Esophagus muscularis mucosa (tissue), 4 donors: ENCODE measurements at regions not wholly inside any gene's neighbourhood (a gene's known extent, or its start where the extent isn't known, plus 50 kb on each side); places are given as distances from the start of the nearest gene placed in this dataset.

Experiments used
- DNase-seq: peaks from one replicate; pipeline ENCODE4 v3.0.0-alpha.2; 2017; ENCODE audit errors: extremely low spot score
- H3K27ac ChIP-seq, 4 donors: fragments of 200-600 bp; sonication (generic); replicated peaks in 1 of 4; 1 replicate in 3 of 4; 2 replicates in 1 of 4; pipeline ENCODE4 v1.5.1; 2016 to 2019; ENCODE audit warnings: mild to moderate bottlenecking in 1 of 4
- H3K27me3 ChIP-seq, 4 donors: fragments of 200-600 bp; sonication (generic); one replicate each; pipeline versions ENCODE4 v1.5.1 to v1.6.0; 2016 to 2019
- H3K36me3 ChIP-seq, 4 donors: fragments of 200-600 bp; sonication (generic); one replicate each; pipeline ENCODE4 v1.5.1; 2016 to 2019
- H3K4me1 ChIP-seq, 4 donors: fragments of 200-600 bp; sonication (generic); one replicate each; pipeline ENCODE4 v1.5.1; 2016 to 2019
- H3K4me3 ChIP-seq, 4 donors: fragments of 200-600 bp; sonication (generic); 1 replicate in 2 of 4; 2 replicates in 2 of 4; pipeline ENCODE4 v1.5.1; 2016 to 2019; ENCODE audit warnings: mild to moderate bottlenecking in 4 of 4, moderate library complexity in 1 of 4
- H3K9me3 ChIP-seq, 4 donors: fragments of 200-600 bp; sonication (generic); 1 replicate in 3 of 4; 2 replicates in 1 of 4; pipeline ENCODE4 v1.5.1; 2016 to 2019
- EP300 ChIP-seq: sonication (generic); formaldehyde crosslinking; IDR thresholded peaks from one replicate; pipeline ENCODE4 v1.6.1; 2017; ENCODE audit warnings: antibody characterized with exemption
- POLR2AphosphoS5 ChIP-seq, 2 donors: sonication (generic); formaldehyde crosslinking; IDR thresholded peaks; one replicate each; pipeline ENCODE4 v1.6.1; 2017; ENCODE audit warnings: antibody characterized with exemption in 2 of 2
- WGBS: methylation state at CpG from one replicate; pipeline ENCODE4 v1.1.5; 2018; 5-methylcytosine and 5-hydroxymethylcytosine counted together
- intact Hi-C: fragments of 100-400 bp; cut with DNase I; formaldehyde crosslinking; loops from one replicate; pipeline ENCODE4 v1.15.1; 2023
- TF ChIP-seq, protein P1 (sequence below), 3 experiments: fragments of 200-600 bp in 2 of 3; fragments of 450-650 bp in 1 of 3; sonication (generic) in 2 of 3; IDR thresholded peaks; one replicate each; pipeline ENCODE4 v1.5.1; 2017 to 2019; ENCODE audit warnings: antibody characterized with exemption in 3 of 3, mild to moderate bottlenecking in 2 of 3, moderate library complexity in 1 of 3

DNA sequence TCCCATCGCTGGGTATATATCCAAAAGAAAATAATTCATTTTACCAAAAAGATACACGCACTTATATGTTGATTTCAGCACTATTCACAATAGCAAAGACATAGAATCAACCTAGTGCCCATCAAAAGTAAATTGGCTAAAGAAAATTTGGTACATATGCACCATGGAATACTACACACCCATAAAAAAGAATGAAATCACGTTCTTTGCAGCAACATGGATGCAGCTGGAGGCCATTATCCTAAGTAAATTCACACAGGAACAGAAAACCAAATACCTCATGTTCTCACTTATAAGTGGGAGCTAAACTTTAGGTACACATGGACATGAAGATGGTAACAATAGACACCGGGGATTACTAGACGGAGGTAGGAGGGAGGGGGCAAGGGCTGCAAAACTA, 50.0 kb upstream of the ZNF644 start:
- peaks cover 0 to 11% (median 6%) of the 10 kb centered on the region in 4 donors for H3K4me1 ChIP-seq
- TF ChIP-seq EP300 = no peak
- TF ChIP-seq, protein P1, sequence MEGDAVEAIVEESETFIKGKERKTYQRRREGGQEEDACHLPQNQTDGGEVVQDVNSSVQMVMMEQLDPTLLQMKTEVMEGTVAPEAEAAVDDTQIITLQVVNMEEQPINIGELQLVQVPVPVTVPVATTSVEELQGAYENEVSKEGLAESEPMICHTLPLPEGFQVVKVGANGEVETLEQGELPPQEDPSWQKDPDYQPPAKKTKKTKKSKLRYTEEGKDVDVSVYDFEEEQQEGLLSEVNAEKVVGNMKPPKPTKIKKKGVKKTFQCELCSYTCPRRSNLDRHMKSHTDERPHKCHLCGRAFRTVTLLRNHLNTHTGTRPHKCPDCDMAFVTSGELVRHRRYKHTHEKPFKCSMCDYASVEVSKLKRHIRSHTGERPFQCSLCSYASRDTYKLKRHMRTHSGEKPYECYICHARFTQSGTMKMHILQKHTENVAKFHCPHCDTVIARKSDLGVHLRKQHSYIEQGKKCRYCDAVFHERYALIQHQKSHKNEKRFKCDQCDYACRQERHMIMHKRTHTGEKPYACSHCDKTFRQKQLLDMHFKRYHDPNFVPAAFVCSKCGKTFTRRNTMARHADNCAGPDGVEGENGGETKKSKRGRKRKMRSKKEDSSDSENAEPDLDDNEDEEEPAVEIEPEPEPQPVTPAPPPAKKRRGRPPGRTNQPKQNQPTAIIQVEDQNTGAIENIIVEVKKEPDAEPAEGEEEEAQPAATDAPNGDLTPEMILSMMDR (IDR thresholded peaks at IDR 0.05) = no peak
- no peak for TF ChIP-seq POLR2AphosphoS5 (IDR thresholded peaks at IDR 0.05)
- WGBS = 91% methylated on average over 5 of the region's 5 CpGs
- no peak overlapping the region for H3K27ac ChIP-seq
- no peaks in the 10 kb centered on the region for H3K36me3 ChIP-seq
- no peaks in the 10 kb centered on the region for H3K27me3 ChIP-seq
- H3K9me3 ChIP-seq = no peaks in the 10 kb centered on the region
- peak; percentile 31 for DNase-seq
- H3K4me3 ChIP-seq = no peak overlapping the region
- intact Hi-C loops = no loop called here
